CD14-positive monocyte (primary cell): ENCODE measurements at regions not wholly inside any gene's neighbourhood (a gene's known extent, or its start where the extent isn't known, plus 50 kb on each side); places are given as distances from the start of the nearest gene placed in this dataset.

Experiments used
- DNase-seq, 3 donors: peaks; one replicate each; pipeline ENCODE4 v3.0.0-alpha.2; 2011 to 2022
- H2AFZ ChIP-seq: 2 replicates; pipeline ENCODE4 v1.6.0; 2012; ENCODE audit warnings: mild to moderate bottlenecking, low read depth, low read length, inconsistent platforms; ENCODE audit not compliant: insufficient read depth, poor library complexity, severe bottlenecking
- H3K27ac ChIP-seq, 2 donors: 1 replicate in 1 of 2; 2 replicates in 1 of 2; pipeline ENCODE4 v1.5.1; 2012 to 2013; ENCODE audit warnings: low read length in 2 of 2, control low read depth in 1 of 2, inconsistent platforms in 1 of 2, low read depth in 1 of 2, mild to moderate bottlenecking in 1 of 2
- H3K27me3 ChIP-seq, 2 donors: one replicate each; pipeline versions ENCODE4 v1.6.0 to v1.6.1; 2011 to 2013; ENCODE audit warnings: low read length in 2 of 2; ENCODE audit not compliant: control insufficient read depth in 2 of 2, insufficient read depth in 2 of 2
- H3K36me3 ChIP-seq, 2 donors: replicated peaks in 1 of 2; 1 replicate in 1 of 2; 2 replicates in 1 of 2; pipeline versions ENCODE4 v1.5.1 to v1.6.1; 2012 to 2013; ENCODE audit warnings: low read length in 2 of 2, control low read depth in 1 of 2, inconsistent platforms in 1 of 2, mild to moderate bottlenecking in 1 of 2; ENCODE audit not compliant: insufficient read depth in 2 of 2, control insufficient read depth in 1 of 2
- H3K4me1 ChIP-seq, 2 donors: 1 replicate in 1 of 2; 2 replicates in 1 of 2; pipeline versions ENCODE4 v1.5.1 to v1.6.1; 2012 to 2013; ENCODE audit warnings: low read length in 2 of 2, control low read depth in 1 of 2, inconsistent platforms in 1 of 2, mild to moderate bottlenecking in 1 of 2, moderate library complexity in 1 of 2; ENCODE audit not compliant: insufficient read depth in 2 of 2, control insufficient read depth in 1 of 2
- H3K4me2 ChIP-seq: replicated peaks from 2 replicates; pipeline ENCODE3; 2012; ENCODE audit warnings: low read length, moderate library complexity, mild to moderate bottlenecking; ENCODE audit not compliant: poor library complexity, severe bottlenecking; ENCODE audit errors: extremely low read depth
- H3K4me3 ChIP-seq, 3 experiments: fragments of 200-600 bp in 1 of 3; sonication (generic) in 1 of 3; replicated peaks in 1 of 3; 1 replicate in 2 of 3; 2 replicates in 1 of 3; pipeline ENCODE4 v1.5.1; 2011 to 2013; ENCODE audit warnings: low read length in 3 of 3, mild to moderate bottlenecking in 3 of 3, control low read depth in 2 of 3, low read depth in 2 of 3, inconsistent platforms in 1 of 3, moderate library complexity in 1 of 3
- H3K79me2 ChIP-seq: 2 replicates; pipeline ENCODE4 v1.6.0; 2012; ENCODE audit warnings: mild to moderate bottlenecking, control low read depth, inconsistent platforms, low read length, moderate library complexity; ENCODE audit not compliant: insufficient read depth
- H3K9ac ChIP-seq: 2 replicates; pipeline ENCODE4 v1.6.0; 2017; ENCODE audit warnings: low read length, mild to moderate bottlenecking; ENCODE audit not compliant: insufficient read depth, poor library complexity, severe bottlenecking
- H3K9me3 ChIP-seq, 2 donors: replicated peaks in 1 of 2; 1 replicate in 1 of 2; 2 replicates in 1 of 2; pipeline versions ENCODE4 v1.5.1 to v1.6.1; 2012 to 2013; ENCODE audit warnings: low read length in 2 of 2, control low read depth in 1 of 2; ENCODE audit not compliant: control insufficient read depth in 1 of 2, insufficient read depth in 1 of 2
- H4K20me1 ChIP-seq: 2 replicates; pipeline ENCODE4 v1.6.0; 2012; ENCODE audit warnings: mild to moderate bottlenecking, low read length, control low read depth, moderate library complexity; ENCODE audit not compliant: insufficient read depth
- H3K27ac Mint-ChIP-seq, 7 donors: one replicate each; pipeline ENCODE4 v1.8.0; 2020; ENCODE audit warnings: mild to moderate bottlenecking in 7 of 7, mixed read lengths in 7 of 7, moderate library complexity in 6 of 7, inconsistent platforms in 2 of 7
- H3K27me3 Mint-ChIP-seq, 3 donors: one replicate each; pipeline ENCODE4 v1.8.0; 2021 to 2022; ENCODE audit warnings: low read depth in 3 of 3, mild to moderate bottlenecking in 3 of 3, mixed read lengths in 3 of 3, moderate library complexity in 3 of 3, inconsistent platforms in 1 of 3
- H3K36me3 Mint-ChIP-seq, 2 donors: one replicate each; pipeline ENCODE4 v1.8.0; 2020; ENCODE audit warnings: mixed read lengths in 2 of 2, inconsistent platforms in 1 of 2, mild to moderate bottlenecking in 1 of 2
- H3K4me1 Mint-ChIP-seq: one replicate; pipeline ENCODE4 v1.8.0; 2020; ENCODE audit warnings: mild to moderate bottlenecking, mixed read lengths
- H3K4me3 Mint-ChIP-seq, 2 donors: one replicate each; pipeline ENCODE4 v1.8.0; 2020; ENCODE audit warnings: mild to moderate bottlenecking in 2 of 2, mixed read lengths in 2 of 2, moderate library complexity in 1 of 2
- H3K9me3 Mint-ChIP-seq, 7 donors: one replicate each; pipeline ENCODE4 v1.8.0; 2020 to 2022; ENCODE audit warnings: mixed read lengths in 7 of 7, mild to moderate bottlenecking in 6 of 7, moderate library complexity in 6 of 7, inconsistent platforms in 2 of 7
- WGBS: methylation state at CpG from one replicate; pipeline ENCODE4 v1.1.5; 2013; ENCODE audit warnings: missing lambda C conversion rate; ENCODE audit not compliant: insufficient coverage; 5-methylcytosine and 5-hydroxymethylcytosine counted together
- intact Hi-C, 2 donors: fragments of 100-400 bp; cut with micrococcal nuclease; formaldehyde crosslinking; loops; one replicate each; pipeline versions ENCODE4 v1.15.0 to v1.15.1; 2023
- TF ChIP-seq, protein P1 (sequence below): fragments of 200-600 bp; IDR thresholded peaks from one replicate; pipeline ENCODE4 v1.8.0; 2022; ENCODE audit warnings: antibody characterized with exemption, mild to moderate bottlenecking

DNA sequence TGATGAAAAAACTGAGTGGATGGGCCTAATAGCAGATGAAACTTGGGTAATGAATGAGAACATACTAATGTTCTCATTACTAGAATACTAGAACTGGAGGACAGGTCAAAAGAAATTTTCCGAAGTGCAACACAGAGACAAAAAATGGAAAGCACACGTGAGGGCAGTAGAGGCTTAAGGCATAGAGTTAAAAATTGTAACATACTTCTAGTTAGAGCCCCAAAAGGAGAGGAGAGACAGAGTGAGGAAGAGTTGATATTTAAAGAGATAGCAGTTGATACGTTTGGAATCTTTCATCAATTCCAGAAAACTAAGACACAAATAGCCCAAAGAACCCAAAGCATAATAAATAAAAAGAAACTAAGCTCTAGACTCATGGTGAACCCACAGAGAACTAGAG lies 327.9 kb downstream of the SQOR start:
- intact Hi-C loops = no loop called here
- Mint-ChIP-seq H3K27ac (no peak overlapping the region), H3K4me3 (no peak overlapping the region), H3K36me3 (no peaks in the 10 kb centered on the region), H3K9me3 (peaks cover 2 to 25% (median 12%) of the 10 kb centered on the region in 7 donors), H3K4me1 (no peaks in the 10 kb centered on the region), H3K27me3 (no peaks in the 10 kb centered on the region)
- Histone ChIP-seq H2AFZ (no peak overlapping the region), H3K4me3 (no peak overlapping the region), H3K4me1 (no peaks in the 10 kb centered on the region), H4K20me1 (no peaks in the 10 kb centered on the region), H3K27me3 (no peaks in the 10 kb centered on the region), H3K79me2 (no peaks in the 10 kb centered on the region), H3K4me2 (no peak overlapping the region), H3K9me3 (peaks cover 7 to 12% of the 10 kb centered on the region in 2 donors), H3K9ac (no peak overlapping the region), H3K36me3 (no peaks in the 10 kb centered on the region), H3K27ac (no peak overlapping the region)
- DNase-seq = no peak
- TF ChIP-seq, protein P1, sequence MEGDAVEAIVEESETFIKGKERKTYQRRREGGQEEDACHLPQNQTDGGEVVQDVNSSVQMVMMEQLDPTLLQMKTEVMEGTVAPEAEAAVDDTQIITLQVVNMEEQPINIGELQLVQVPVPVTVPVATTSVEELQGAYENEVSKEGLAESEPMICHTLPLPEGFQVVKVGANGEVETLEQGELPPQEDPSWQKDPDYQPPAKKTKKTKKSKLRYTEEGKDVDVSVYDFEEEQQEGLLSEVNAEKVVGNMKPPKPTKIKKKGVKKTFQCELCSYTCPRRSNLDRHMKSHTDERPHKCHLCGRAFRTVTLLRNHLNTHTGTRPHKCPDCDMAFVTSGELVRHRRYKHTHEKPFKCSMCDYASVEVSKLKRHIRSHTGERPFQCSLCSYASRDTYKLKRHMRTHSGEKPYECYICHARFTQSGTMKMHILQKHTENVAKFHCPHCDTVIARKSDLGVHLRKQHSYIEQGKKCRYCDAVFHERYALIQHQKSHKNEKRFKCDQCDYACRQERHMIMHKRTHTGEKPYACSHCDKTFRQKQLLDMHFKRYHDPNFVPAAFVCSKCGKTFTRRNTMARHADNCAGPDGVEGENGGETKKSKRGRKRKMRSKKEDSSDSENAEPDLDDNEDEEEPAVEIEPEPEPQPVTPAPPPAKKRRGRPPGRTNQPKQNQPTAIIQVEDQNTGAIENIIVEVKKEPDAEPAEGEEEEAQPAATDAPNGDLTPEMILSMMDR = no peak
- WGBS = 67% methylated on average over 1 of the region's 3 CpGs

DNA sequence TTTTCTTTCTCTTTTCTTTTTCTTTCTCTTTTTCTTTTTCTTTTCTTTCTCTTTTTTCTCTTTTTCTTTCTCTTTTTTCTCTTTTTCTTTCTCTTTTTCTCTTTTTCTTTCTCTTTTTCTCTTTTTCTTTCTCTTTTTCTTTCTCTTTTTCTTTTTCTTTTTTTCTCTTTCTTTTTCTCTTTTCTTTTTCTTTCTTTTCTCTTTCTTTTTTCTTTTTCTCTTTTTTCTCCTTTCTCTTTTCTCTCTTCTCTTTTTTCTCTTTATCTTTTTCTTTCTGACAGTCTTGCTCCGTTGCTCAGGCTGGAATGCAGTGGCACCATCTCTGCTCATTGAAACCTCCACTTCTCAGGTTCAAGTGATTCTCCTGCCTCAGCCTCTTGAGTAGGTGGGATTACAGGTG lies 335.7 kb downstream of the SQOR start:
- no peaks in the 10 kb centered on the region for H4K20me1 ChIP-seq
- Mint-ChIP-seq H3K4me1 (no peaks in the 10 kb centered on the region), H3K4me3 (no peak overlapping the region), H3K27ac (no peak overlapping the region), H3K27me3 (no peaks in the 10 kb centered on the region), H3K9me3 (peaks cover 2 to 27% (median 18%) of the 10 kb centered on the region in 7 donors), H3K36me3 (no peaks in the 10 kb centered on the region)
- no peaks in the 10 kb centered on the region for H3K4me1 ChIP-seq
- TF ChIP-seq, protein P1 = peak; percentile 52
- peaks cover 16 to 47% of the 10 kb centered on the region in 2 donors for H3K9me3 ChIP-seq
- intact Hi-C loops = no loop called here
- H3K36me3 ChIP-seq = no peaks in the 10 kb centered on the region
- no peak overlapping the region for H3K4me3 ChIP-seq
- H2AFZ ChIP-seq = no peak overlapping the region
- no peak for DNase-seq
- H3K27me3 ChIP-seq = no peaks in the 10 kb centered on the region
- no peak overlapping the region for H3K4me2 ChIP-seq
- H3K79me2 ChIP-seq = no peaks in the 10 kb centered on the region
- H3K9ac ChIP-seq = no peak overlapping the region
- H3K27ac ChIP-seq = no peak overlapping the region
- 80% methylated on average over 1 of the region's 1 CpG for WGBS
